CD14-positive monocyte (primary cell): ENCODE measurements at regions not wholly inside any gene's neighbourhood (a gene's known extent, or its start where the extent isn't known, plus 50 kb on each side); places are given as distances from the start of the nearest gene placed in this dataset.

Experiments
- DNase-seq, 3 donors: peaks; one replicate each; pipeline ENCODE4 v3.0.0-alpha.2; 2011 to 2022
- H2AFZ ChIP-seq: 2 replicates; pipeline ENCODE4 v1.6.0; 2012; ENCODE audit warnings: mild to moderate bottlenecking, low read depth, low read length, inconsistent platforms; ENCODE audit not compliant: insufficient read depth, poor library complexity, severe bottlenecking
- H3K27ac ChIP-seq, 2 donors: 1 replicate in 1 of 2; 2 replicates in 1 of 2; pipeline ENCODE4 v1.5.1; 2012 to 2013; ENCODE audit warnings: low read length in 2 of 2, control low read depth in 1 of 2, inconsistent platforms in 1 of 2, low read depth in 1 of 2, mild to moderate bottlenecking in 1 of 2
- H3K27me3 ChIP-seq, 2 donors: one replicate each; pipeline versions ENCODE4 v1.6.0 to v1.6.1; 2011 to 2013; ENCODE audit warnings: low read length in 2 of 2; ENCODE audit not compliant: control insufficient read depth in 2 of 2, insufficient read depth in 2 of 2
- H3K36me3 ChIP-seq, 2 donors: replicated peaks in 1 of 2; 1 replicate in 1 of 2; 2 replicates in 1 of 2; pipeline versions ENCODE4 v1.5.1 to v1.6.1; 2012 to 2013; ENCODE audit warnings: low read length in 2 of 2, control low read depth in 1 of 2, inconsistent platforms in 1 of 2, mild to moderate bottlenecking in 1 of 2; ENCODE audit not compliant: insufficient read depth in 2 of 2, control insufficient read depth in 1 of 2
- H3K4me1 ChIP-seq, 2 donors: 1 replicate in 1 of 2; 2 replicates in 1 of 2; pipeline versions ENCODE4 v1.5.1 to v1.6.1; 2012 to 2013; ENCODE audit warnings: low read length in 2 of 2, control low read depth in 1 of 2, inconsistent platforms in 1 of 2, mild to moderate bottlenecking in 1 of 2, moderate library complexity in 1 of 2; ENCODE audit not compliant: insufficient read depth in 2 of 2, control insufficient read depth in 1 of 2
- H3K4me2 ChIP-seq: replicated peaks from 2 replicates; pipeline ENCODE3; 2012; ENCODE audit warnings: low read length, moderate library complexity, mild to moderate bottlenecking; ENCODE audit not compliant: poor library complexity, severe bottlenecking; ENCODE audit errors: extremely low read depth
- H3K4me3 ChIP-seq, 3 experiments: fragments of 200-600 bp in 1 of 3; sonication (generic) in 1 of 3; replicated peaks in 1 of 3; 1 replicate in 2 of 3; 2 replicates in 1 of 3; pipeline ENCODE4 v1.5.1; 2011 to 2013; ENCODE audit warnings: low read length in 3 of 3, mild to moderate bottlenecking in 3 of 3, control low read depth in 2 of 3, low read depth in 2 of 3, inconsistent platforms in 1 of 3, moderate library complexity in 1 of 3
- H3K79me2 ChIP-seq: 2 replicates; pipeline ENCODE4 v1.6.0; 2012; ENCODE audit warnings: mild to moderate bottlenecking, control low read depth, inconsistent platforms, low read length, moderate library complexity; ENCODE audit not compliant: insufficient read depth
- H3K9ac ChIP-seq: 2 replicates; pipeline ENCODE4 v1.6.0; 2017; ENCODE audit warnings: low read length, mild to moderate bottlenecking; ENCODE audit not compliant: insufficient read depth, poor library complexity, severe bottlenecking
- H3K9me3 ChIP-seq, 2 donors: replicated peaks in 1 of 2; 1 replicate in 1 of 2; 2 replicates in 1 of 2; pipeline versions ENCODE4 v1.5.1 to v1.6.1; 2012 to 2013; ENCODE audit warnings: low read length in 2 of 2, control low read depth in 1 of 2; ENCODE audit not compliant: control insufficient read depth in 1 of 2, insufficient read depth in 1 of 2
- H4K20me1 ChIP-seq: 2 replicates; pipeline ENCODE4 v1.6.0; 2012; ENCODE audit warnings: mild to moderate bottlenecking, low read length, control low read depth, moderate library complexity; ENCODE audit not compliant: insufficient read depth
- H3K27ac Mint-ChIP-seq, 7 donors: one replicate each; pipeline ENCODE4 v1.8.0; 2020; ENCODE audit warnings: mild to moderate bottlenecking in 7 of 7, mixed read lengths in 7 of 7, moderate library complexity in 6 of 7, inconsistent platforms in 2 of 7
- H3K27me3 Mint-ChIP-seq, 3 donors: one replicate each; pipeline ENCODE4 v1.8.0; 2021 to 2022; ENCODE audit warnings: low read depth in 3 of 3, mild to moderate bottlenecking in 3 of 3, mixed read lengths in 3 of 3, moderate library complexity in 3 of 3, inconsistent platforms in 1 of 3
- H3K36me3 Mint-ChIP-seq, 2 donors: one replicate each; pipeline ENCODE4 v1.8.0; 2020; ENCODE audit warnings: mixed read lengths in 2 of 2, inconsistent platforms in 1 of 2, mild to moderate bottlenecking in 1 of 2
- H3K4me1 Mint-ChIP-seq: one replicate; pipeline ENCODE4 v1.8.0; 2020; ENCODE audit warnings: mild to moderate bottlenecking, mixed read lengths
- H3K4me3 Mint-ChIP-seq, 2 donors: one replicate each; pipeline ENCODE4 v1.8.0; 2020; ENCODE audit warnings: mild to moderate bottlenecking in 2 of 2, mixed read lengths in 2 of 2, moderate library complexity in 1 of 2
- H3K9me3 Mint-ChIP-seq, 7 donors: one replicate each; pipeline ENCODE4 v1.8.0; 2020 to 2022; ENCODE audit warnings: mixed read lengths in 7 of 7, mild to moderate bottlenecking in 6 of 7, moderate library complexity in 6 of 7, inconsistent platforms in 2 of 7
- CTCF ChIP-seq: fragments of 200-600 bp; IDR thresholded peaks from one replicate; pipeline ENCODE4 v1.8.0; 2022; ENCODE audit warnings: antibody characterized with exemption, mild to moderate bottlenecking
- WGBS: methylation state at CpG from one replicate; pipeline ENCODE4 v1.1.5; 2013; ENCODE audit warnings: missing lambda C conversion rate; ENCODE audit not compliant: insufficient coverage; 5-methylcytosine and 5-hydroxymethylcytosine counted together
- intact Hi-C, 2 donors: fragments of 100-400 bp; cut with micrococcal nuclease; formaldehyde crosslinking; loops; one replicate each; pipeline versions ENCODE4 v1.15.0 to v1.15.1; 2023

- Mint-ChIP-seq H3K36me3 (no peaks in the 10 kb centered on the region), H3K4me1 (no peaks in the 10 kb centered on the region), H3K27me3 (peaks cover 0 to 3% (median 0%) of the 10 kb centered on the region in 3 donors), H3K4me3 (no peak overlapping the region), H3K27ac (no peak overlapping the region), H3K9me3 (peaks cover 0 to 5% (median 0%) of the 10 kb centered on the region in 7 donors)
- intact Hi-C loops = no loop called here
- Histone ChIP-seq H3K79me2 (no peaks in the 10 kb centered on the region), H3K4me3 (no peak overlapping the region), H3K27me3 (no peaks in the 10 kb centered on the region), H3K27ac (no peak overlapping the region), H4K20me1 (no peaks in the 10 kb centered on the region), H3K36me3 (no peaks in the 10 kb centered on the region), H3K4me1 (no peaks in the 10 kb centered on the region), H2AFZ (no peak overlapping the region), H3K4me2 (no peak overlapping the region), H3K9me3 (peaks cover 0 to 2% of the 10 kb centered on the region in 2 donors), H3K9ac (no peak overlapping the region)
- no peak for TF ChIP-seq CTCF
- DNase-seq = no peak
Measured at GRCh38 chr5:106882035-106882434, 788.7 kb downstream of the EFNA5 start.

- no peaks in the 10 kb centered on the region for H3K4me1 Mint-ChIP-seq
- no peaks in the 10 kb centered on the region for H3K79me2 ChIP-seq
- H2AFZ ChIP-seq = no peak overlapping the region
- H3K4me1 ChIP-seq = no peaks in the 10 kb centered on the region
- H3K27ac ChIP-seq = no peak overlapping the region
- peaks cover 0 to 4% (median 1%) of the 10 kb centered on the region in 3 donors for H3K27me3 Mint-ChIP-seq
- intact Hi-C loops = no loop called here
- H4K20me1 ChIP-seq = no peaks in the 10 kb centered on the region
- peaks cover 4 to 15% (median 11%) of the 10 kb centered on the region in 7 donors for H3K9me3 Mint-ChIP-seq
- DNase-seq = no peak
- WGBS = 95% methylated on average over 2 of the region's 2 CpGs
- peaks cover 11 to 16% of the 10 kb centered on the region in 2 donors for H3K9me3 ChIP-seq
- peak overlapping the region in 1 of 7 donors; percentile 70 for H3K27ac Mint-ChIP-seq
- no peaks in the 10 kb centered on the region for H3K27me3 ChIP-seq
- no peaks in the 10 kb centered on the region for H3K36me3 ChIP-seq
- TF ChIP-seq CTCF = no peak
- no peak overlapping the region for H3K4me3 ChIP-seq
- no peaks in the 10 kb centered on the region for H3K36me3 Mint-ChIP-seq
- no peak overlapping the region for H3K4me3 Mint-ChIP-seq
- H3K9ac ChIP-seq = no peak overlapping the region
- H3K4me2 ChIP-seq = no peak overlapping the region
Measured at GRCh38 chr5:106880656-106881055, 790.1 kb downstream of the EFNA5 start.
